ENCODE measurements at regions not wholly inside any gene's neighbourhood (a gene's known extent, or its start where the extent isn't known, plus 50 kb on each side); places are given as distances from the start of the nearest gene placed in this dataset.

GRCh38 chr6:165721356-165721755, 58.3 kb upstream of the PDE10A start:
- DNase-seq (ENCODE audit: low spot score) (no peak), FAIRE-seq (no peak), ATAC-seq (no peak)
- intact Hi-C loops (cut with micrococcal nuclease; ENCODE audit: unreplicated experiment): no loop called here
- WGBS (ENCODE audit: low lambda C conversion rate): 13% methylated on average over 3 of the region's 3 CpGs
- in situ Hi-C loops (cut with HindIII; ENCODE audit: extremely low pct_ligation_motif_present, low pct_unique_long_range_greater_than_20kb): no loop called here
- no peaks in the 10 kb centered on the region for H3K9me3 ChIP-seq (ENCODE audit: low read length)
- H3K36me3 ChIP-seq (replicated peaks in 1 of 2; ENCODE audit: control insufficient read depth in 1 of 2, insufficient read depth in 2 of 2, low read length in 2 of 2): no peaks in the 10 kb centered on the region
- no peak overlapping the region for H3K4me3 ChIP-seq (replicated peaks in 1 of 3; ENCODE audit: insufficient read depth in 1 of 3, low read depth in 2 of 3, low read length in 3 of 3)
- H3K27me3 ChIP-seq (ENCODE audit: control insufficient read depth in 1 of 2, insufficient read depth in 2 of 2, low read length in 2 of 2): peaks cover 0 to 34% of the 10 kb centered on the region in 2 experiments; a peak in 3 of 5 replicates
- H3K4me2 ChIP-seq (ENCODE audit: low read depth, low read length): no peak overlapping the region
- TF ChIP-seq FOSL2 (CRISPR knock-in tag; IDR thresholded peaks at IDR 0.05) (no peak), KAT7 (CRISPR knock-in tag; IDR thresholded peaks at IDR 0.05; ENCODE audit: borderline replicate concordance) (no peak), ZSCAN25 (CRISPR knock-in tag; IDR thresholded peaks at IDR 0.05) (no peak)
- CTCF ChIA-PET (ENCODE audit: low intra/inter-chr PET ratio, low total read pairs): no interaction called here
- H3K4me1 ChIP-seq (ENCODE audit: insufficient read depth, low read length): no peaks in the 10 kb centered on the region
- no peaks in the 10 kb centered on the region for H4K20me1 ChIP-seq (ENCODE audit: insufficient read depth, low read length)
- POLR2A ChIA-PET: no interaction called here
- no peak overlapping the region for H2AFZ ChIP-seq (ENCODE audit: low read length)
- no peak overlapping the region for H3K9ac ChIP-seq (ENCODE audit: insufficient read depth, low read depth, low read length)
- BruUV-seq (replicated peaks): no TSS peak
- H3K27ac ChIP-seq (ENCODE audit: extremely low read length, insufficient read depth, low read length): no peak overlapping the region
- H3K79me2 ChIP-seq (ENCODE audit: insufficient read depth, low read length): no peaks in the 10 kb centered on the region

- Histone ChIP-seq H2AFZ (ENCODE audit: low read length) (no peak overlapping the region), H3K4me3 (replicated peaks in 1 of 3; ENCODE audit: insufficient read depth in 1 of 3, low read depth in 2 of 3, low read length in 3 of 3) (no peak overlapping the region), H3K4me2 (ENCODE audit: low read depth, low read length) (no peak overlapping the region), H3K4me1 (ENCODE audit: insufficient read depth, low read length) (no peaks in the 10 kb centered on the region), H4K20me1 (ENCODE audit: insufficient read depth, low read length) (no peaks in the 10 kb centered on the region), H3K79me2 (ENCODE audit: insufficient read depth, low read length) (no peaks in the 10 kb centered on the region), H3K27ac (ENCODE audit: extremely low read length, insufficient read depth, low read length) (no peak overlapping the region), H3K9me3 (ENCODE audit: low read length) (no peaks in the 10 kb centered on the region), H3K9ac (ENCODE audit: insufficient read depth, low read depth, low read length) (no peak overlapping the region), H3K36me3 (replicated peaks in 1 of 2; ENCODE audit: control insufficient read depth in 1 of 2, insufficient read depth in 2 of 2, low read length in 2 of 2) (no peaks in the 10 kb centered on the region), H3K27me3 (ENCODE audit: control insufficient read depth in 1 of 2, insufficient read depth in 2 of 2, low read length in 2 of 2) (peaks cover 4 to 47% of the 10 kb centered on the region in 2 experiments; a peak in 4 of 5 replicates)
- in situ Hi-C loops (cut with HindIII; ENCODE audit: extremely low pct_ligation_motif_present, low pct_unique_long_range_greater_than_20kb) (no loop called here), intact Hi-C loops (cut with micrococcal nuclease; ENCODE audit: unreplicated experiment) (no loop called here)
- ChIA-PET POLR2A (no interaction called here), CTCF (ENCODE audit: low intra/inter-chr PET ratio, low total read pairs) (no interaction called here)
- TF ChIP-seq ATM (IDR thresholded peaks at IDR 0.05; ENCODE audit: borderline replicate concordance): no peak
- TF ChIP-seq ZNF510 (CRISPR knock-in tag; IDR thresholded peaks at IDR 0.05; ENCODE audit: low read depth): no peak
- TF ChIP-seq NKX3-1 (CRISPR knock-in tag; IDR thresholded peaks at IDR 0.05): no peak
- TF ChIP-seq ZNF800 (CRISPR knock-in tag; IDR thresholded peaks at IDR 0.05): no peak
- TF ChIP-seq ZNF18 (CRISPR knock-in tag; IDR thresholded peaks at IDR 0.05; ENCODE audit: insufficient replicate concordance): no peak
- ATAC-seq (no peak), FAIRE-seq (no peak), DNase-seq (ENCODE audit: low spot score) (no peak)
- no TSS peak for BruUV-seq (replicated peaks)
- WGBS (ENCODE audit: low lambda C conversion rate): 6% methylated on average over 4 of the region's 4 CpGs
Measured at GRCh38 chr6:165718491-165718891, 55.5 kb upstream of the PDE10A start.
